ENCODE measurements at regions not wholly inside any gene's neighbourhood (a gene's known extent, or its start where the extent isn't known, plus 50 kb on each side); places are given as distances from the start of the nearest gene placed in this dataset.
"Not testable (repeated sequence)": the region's sequence is repeated elsewhere in the genome, so short reads cannot be mapped to it uniquely, and the experiment has no call there.

DNA sequence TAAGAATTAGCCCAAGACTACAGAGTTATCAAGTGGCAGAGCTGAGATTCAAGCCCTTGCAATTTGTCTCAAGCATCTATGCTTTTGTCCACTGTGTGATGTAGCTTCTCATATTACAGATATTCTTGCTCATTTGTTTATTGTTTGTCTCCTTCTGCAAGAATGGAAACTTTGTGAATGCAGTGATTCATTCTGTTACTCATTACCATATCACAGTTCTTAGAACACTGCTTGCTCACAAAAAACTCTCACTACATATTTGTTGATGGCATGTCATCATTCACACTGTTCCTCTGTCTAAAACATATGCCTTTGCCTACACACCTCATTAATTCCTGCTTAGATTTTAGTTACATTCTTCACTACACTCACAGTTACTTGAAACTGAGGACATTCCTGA, 1198.9 kb downstream of the PLA2G4A start:
- H2AFZ ChIP-seq (ENCODE audit: low read depth, low read length), result no peak overlapping the region
- no peak overlapping the region for H3K9ac ChIP-seq (ENCODE audit: low read length)
- H3F3A ChIP-seq (ENCODE audit: insufficient read depth, low read length, poor library complexity, severe bottlenecking), result no peaks in the 10 kb centered on the region
- H3K9me3 ChIP-seq (ENCODE audit: low read length), result no peaks in the 10 kb centered on the region
- no peak for TF ChIP-seq POLR2AphosphoS5 (IDR thresholded peaks at IDR 0.05)
- TF ChIP-seq SMC3 (conservative IDR thresholded peaks at IDR 0.05; ENCODE audit: poor library complexity), result no peak
- TF ChIP-seq MXI1 (conservative IDR thresholded peaks at IDR 0.05; ENCODE audit: poor library complexity, severe bottlenecking), result no peak
- no peaks in the 10 kb centered on the region for H3K36me3 ChIP-seq (ENCODE audit: insufficient read depth, low read length)
- no peaks in the 10 kb centered on the region for H3K9me2 ChIP-seq (ENCODE audit: insufficient read depth, low read length)
- H3K4me3 ChIP-seq (ENCODE audit: low read length), result no peak overlapping the region
- H3K79me2 ChIP-seq (replicated peaks; ENCODE audit: insufficient read depth, low read length), result no peaks in the 10 kb centered on the region
- no peaks in the 10 kb centered on the region for H4K20me1 ChIP-seq (ENCODE audit: insufficient read depth)
- H3K4me2 ChIP-seq (ENCODE audit: low read length), result no peak overlapping the region
- no peak overlapping the region for H3K27ac ChIP-seq (ENCODE audit: low read length)
- H3K27me3 ChIP-seq (ENCODE audit: insufficient read depth, low read depth, low read length), result no peaks in the 10 kb centered on the region

DNA sequence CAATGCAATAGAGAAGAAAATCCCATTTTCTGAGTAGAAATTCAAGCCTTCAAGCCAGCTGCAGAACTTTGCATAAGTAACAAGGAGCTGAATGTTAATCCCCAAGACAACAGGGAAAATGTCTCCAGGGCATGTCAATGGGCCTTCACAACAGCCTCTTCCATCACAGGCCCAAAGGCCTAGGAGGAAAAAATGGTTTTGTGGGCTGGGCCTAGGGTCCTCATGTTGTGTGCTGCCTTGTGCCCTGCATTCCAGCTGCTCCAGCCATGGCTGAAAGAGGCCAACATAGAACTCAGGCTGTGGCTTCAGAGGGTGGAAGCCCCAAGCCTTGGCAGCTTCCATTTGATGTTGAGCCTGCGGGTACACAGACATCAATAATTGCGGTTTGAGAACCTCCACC, 1208.8 kb downstream of the PLA2G4A start:
- not testable (repeated sequence) for H3K79me2 ChIP-seq (replicated peaks; ENCODE audit: insufficient read depth, low read length); H3K27ac ChIP-seq (ENCODE audit: low read length); H3K27me3 ChIP-seq (ENCODE audit: insufficient read depth, low read depth, low read length); H3K9me3 ChIP-seq (ENCODE audit: low read length); H3K9me2 ChIP-seq (ENCODE audit: insufficient read depth, low read length); H3K9ac ChIP-seq (ENCODE audit: low read length); H3K36me3 ChIP-seq (ENCODE audit: insufficient read depth, low read length); H4K20me1 ChIP-seq (ENCODE audit: insufficient read depth); H3K4me3 ChIP-seq (ENCODE audit: low read length); H3K4me2 ChIP-seq (ENCODE audit: low read length); H2AFZ ChIP-seq (ENCODE audit: low read depth, low read length); H3F3A ChIP-seq (ENCODE audit: insufficient read depth, low read length, poor library complexity, severe bottlenecking)

DNA sequence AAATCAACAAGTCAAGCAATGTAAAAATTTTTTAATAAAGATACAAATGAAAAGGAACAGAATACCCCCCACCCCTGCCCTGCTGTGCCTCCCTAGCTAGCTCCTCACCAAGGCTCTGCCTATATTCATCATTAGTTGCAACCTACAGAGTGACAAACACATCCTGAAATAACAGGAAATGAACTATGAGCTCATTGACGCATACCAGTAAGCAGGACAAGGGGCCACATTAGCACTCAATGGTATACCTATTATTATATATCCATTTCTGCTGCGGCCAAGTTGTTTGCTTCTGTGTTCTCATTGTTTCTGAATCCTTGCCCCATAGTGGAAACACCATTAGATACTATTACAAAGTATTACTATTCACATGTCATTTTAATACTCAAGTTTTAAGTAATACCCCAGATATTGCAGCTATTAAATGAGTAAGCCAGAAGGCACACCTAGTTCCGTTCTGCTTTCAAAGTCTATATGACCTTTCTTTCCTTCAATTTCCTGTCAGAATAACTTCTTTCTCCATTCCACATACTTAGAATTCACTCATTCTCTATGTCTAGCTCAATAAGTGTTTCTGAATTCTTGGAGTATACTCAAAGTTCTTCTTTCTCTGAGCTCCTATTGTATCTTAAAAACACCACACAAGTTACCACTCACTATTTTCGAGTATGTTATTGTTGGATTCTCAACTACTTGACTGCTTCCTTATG, 1214.9 kb downstream of the PLA2G4A start:
- no peak overlapping the region for H3K9ac ChIP-seq (ENCODE audit: low read length)
- H4K20me1 ChIP-seq (ENCODE audit: insufficient read depth), result no peaks in the 10 kb centered on the region
- no peaks in the 10 kb centered on the region for H3K27me3 ChIP-seq (ENCODE audit: insufficient read depth, low read depth, low read length)
- no peaks in the 10 kb centered on the region for H3K79me2 ChIP-seq (replicated peaks; ENCODE audit: insufficient read depth, low read length)
- H2AFZ ChIP-seq (ENCODE audit: low read depth, low read length), result no peak overlapping the region
- no peaks in the 10 kb centered on the region for H3K36me3 ChIP-seq (ENCODE audit: insufficient read depth, low read length)
- no peak overlapping the region for H3K4me3 ChIP-seq (ENCODE audit: low read length)
- H3F3A ChIP-seq (ENCODE audit: insufficient read depth, low read length, poor library complexity, severe bottlenecking), result no peaks in the 10 kb centered on the region
- H3K9me3 ChIP-seq (ENCODE audit: low read length), result no peaks in the 10 kb centered on the region
- no peaks in the 10 kb centered on the region for H3K9me2 ChIP-seq (ENCODE audit: insufficient read depth, low read length)
- no peak overlapping the region for H3K27ac ChIP-seq (ENCODE audit: low read length)
- no peak overlapping the region for H3K4me2 ChIP-seq (ENCODE audit: low read length)
- TF ChIP-seq SMC3 (conservative IDR thresholded peaks at IDR 0.05; ENCODE audit: poor library complexity), result no peak
- TF ChIP-seq RAD21 (conservative IDR thresholded peaks at IDR 0.05), result no peak
- TF ChIP-seq EZH2 (IDR thresholded peaks at IDR 0.05; ENCODE audit: borderline replicate concordance, insufficient read depth, low read length, poor library complexity, severe bottlenecking), result no peak
- TF ChIP-seq MXI1 (conservative IDR thresholded peaks at IDR 0.05; ENCODE audit: poor library complexity, severe bottlenecking), result no peak
- TF ChIP-seq TAF1 (IDR thresholded peaks at IDR 0.05; ENCODE audit: low read depth), result no peak
- TF ChIP-seq EP300 (conservative IDR thresholded peaks at IDR 0.05; ENCODE audit: poor library complexity, severe bottlenecking), result no peak
- TF ChIP-seq, protein P1, sequence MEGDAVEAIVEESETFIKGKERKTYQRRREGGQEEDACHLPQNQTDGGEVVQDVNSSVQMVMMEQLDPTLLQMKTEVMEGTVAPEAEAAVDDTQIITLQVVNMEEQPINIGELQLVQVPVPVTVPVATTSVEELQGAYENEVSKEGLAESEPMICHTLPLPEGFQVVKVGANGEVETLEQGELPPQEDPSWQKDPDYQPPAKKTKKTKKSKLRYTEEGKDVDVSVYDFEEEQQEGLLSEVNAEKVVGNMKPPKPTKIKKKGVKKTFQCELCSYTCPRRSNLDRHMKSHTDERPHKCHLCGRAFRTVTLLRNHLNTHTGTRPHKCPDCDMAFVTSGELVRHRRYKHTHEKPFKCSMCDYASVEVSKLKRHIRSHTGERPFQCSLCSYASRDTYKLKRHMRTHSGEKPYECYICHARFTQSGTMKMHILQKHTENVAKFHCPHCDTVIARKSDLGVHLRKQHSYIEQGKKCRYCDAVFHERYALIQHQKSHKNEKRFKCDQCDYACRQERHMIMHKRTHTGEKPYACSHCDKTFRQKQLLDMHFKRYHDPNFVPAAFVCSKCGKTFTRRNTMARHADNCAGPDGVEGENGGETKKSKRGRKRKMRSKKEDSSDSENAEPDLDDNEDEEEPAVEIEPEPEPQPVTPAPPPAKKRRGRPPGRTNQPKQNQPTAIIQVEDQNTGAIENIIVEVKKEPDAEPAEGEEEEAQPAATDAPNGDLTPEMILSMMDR (IDR thresholded peaks at IDR 0.05; ENCODE audit: poor library complexity, severe bottlenecking), result no peak
- TF ChIP-seq, protein P2, sequence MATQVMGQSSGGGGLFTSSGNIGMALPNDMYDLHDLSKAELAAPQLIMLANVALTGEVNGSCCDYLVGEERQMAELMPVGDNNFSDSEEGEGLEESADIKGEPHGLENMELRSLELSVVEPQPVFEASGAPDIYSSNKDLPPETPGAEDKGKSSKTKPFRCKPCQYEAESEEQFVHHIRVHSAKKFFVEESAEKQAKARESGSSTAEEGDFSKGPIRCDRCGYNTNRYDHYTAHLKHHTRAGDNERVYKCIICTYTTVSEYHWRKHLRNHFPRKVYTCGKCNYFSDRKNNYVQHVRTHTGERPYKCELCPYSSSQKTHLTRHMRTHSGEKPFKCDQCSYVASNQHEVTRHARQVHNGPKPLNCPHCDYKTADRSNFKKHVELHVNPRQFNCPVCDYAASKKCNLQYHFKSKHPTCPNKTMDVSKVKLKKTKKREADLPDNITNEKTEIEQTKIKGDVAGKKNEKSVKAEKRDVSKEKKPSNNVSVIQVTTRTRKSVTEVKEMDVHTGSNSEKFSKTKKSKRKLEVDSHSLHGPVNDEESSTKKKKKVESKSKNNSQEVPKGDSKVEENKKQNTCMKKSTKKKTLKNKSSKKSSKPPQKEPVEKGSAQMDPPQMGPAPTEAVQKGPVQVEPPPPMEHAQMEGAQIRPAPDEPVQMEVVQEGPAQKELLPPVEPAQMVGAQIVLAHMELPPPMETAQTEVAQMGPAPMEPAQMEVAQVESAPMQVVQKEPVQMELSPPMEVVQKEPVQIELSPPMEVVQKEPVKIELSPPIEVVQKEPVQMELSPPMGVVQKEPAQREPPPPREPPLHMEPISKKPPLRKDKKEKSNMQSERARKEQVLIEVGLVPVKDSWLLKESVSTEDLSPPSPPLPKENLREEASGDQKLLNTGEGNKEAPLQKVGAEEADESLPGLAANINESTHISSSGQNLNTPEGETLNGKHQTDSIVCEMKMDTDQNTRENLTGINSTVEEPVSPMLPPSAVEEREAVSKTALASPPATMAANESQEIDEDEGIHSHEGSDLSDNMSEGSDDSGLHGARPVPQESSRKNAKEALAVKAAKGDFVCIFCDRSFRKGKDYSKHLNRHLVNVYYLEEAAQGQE (IDR thresholded peaks at IDR 0.05; ENCODE audit: borderline replicate concordance), result no peak
